ENCODE measurements at regions not wholly inside any gene's neighbourhood (a gene's known extent, or its start where the extent isn't known, plus 50 kb on each side); places are given as distances from the start of the nearest gene placed in this dataset.

DNA sequence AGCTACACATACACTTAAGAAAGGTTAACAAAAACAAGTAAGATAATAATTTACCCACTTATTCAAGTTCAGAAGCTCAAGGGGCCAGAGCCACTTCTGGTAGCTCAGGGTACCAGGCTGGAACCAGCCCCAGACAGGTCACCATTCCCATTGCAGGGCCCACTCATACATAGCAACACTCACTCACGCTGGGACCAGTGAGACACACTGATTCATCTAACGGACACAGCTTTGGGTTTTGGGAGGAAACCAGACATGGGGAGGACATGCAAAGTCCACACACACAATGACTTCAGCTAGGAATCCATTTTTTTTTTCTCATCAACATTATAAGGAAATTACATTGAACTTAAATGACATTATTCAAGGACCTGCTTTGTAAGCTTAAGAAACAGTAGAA lies 169.1 kb downstream of the ZC3H11B start:
- TF ChIP-seq, protein P1, sequence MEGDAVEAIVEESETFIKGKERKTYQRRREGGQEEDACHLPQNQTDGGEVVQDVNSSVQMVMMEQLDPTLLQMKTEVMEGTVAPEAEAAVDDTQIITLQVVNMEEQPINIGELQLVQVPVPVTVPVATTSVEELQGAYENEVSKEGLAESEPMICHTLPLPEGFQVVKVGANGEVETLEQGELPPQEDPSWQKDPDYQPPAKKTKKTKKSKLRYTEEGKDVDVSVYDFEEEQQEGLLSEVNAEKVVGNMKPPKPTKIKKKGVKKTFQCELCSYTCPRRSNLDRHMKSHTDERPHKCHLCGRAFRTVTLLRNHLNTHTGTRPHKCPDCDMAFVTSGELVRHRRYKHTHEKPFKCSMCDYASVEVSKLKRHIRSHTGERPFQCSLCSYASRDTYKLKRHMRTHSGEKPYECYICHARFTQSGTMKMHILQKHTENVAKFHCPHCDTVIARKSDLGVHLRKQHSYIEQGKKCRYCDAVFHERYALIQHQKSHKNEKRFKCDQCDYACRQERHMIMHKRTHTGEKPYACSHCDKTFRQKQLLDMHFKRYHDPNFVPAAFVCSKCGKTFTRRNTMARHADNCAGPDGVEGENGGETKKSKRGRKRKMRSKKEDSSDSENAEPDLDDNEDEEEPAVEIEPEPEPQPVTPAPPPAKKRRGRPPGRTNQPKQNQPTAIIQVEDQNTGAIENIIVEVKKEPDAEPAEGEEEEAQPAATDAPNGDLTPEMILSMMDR (IDR thresholded peaks at IDR 0.05) = no peak
- no peak for TF ChIP-seq EZH2 (IDR thresholded peaks at IDR 0.05)
- TF ChIP-seq EZH2phosphoT487 (IDR thresholded peaks at IDR 0.05) = no peak

Data from neural progenitor cell (in vitro differentiated cells).